C4-2B (cell line): ENCODE measurements at regions not wholly inside any gene's neighbourhood (a gene's known extent, or its start where the extent isn't known, plus 50 kb on each side); places are given as distances from the start of the nearest gene placed in this dataset.

Experiments
- ZFX ChIP-seq: fragments of 450-650 bp; IDR thresholded peaks from 2 replicates; pipeline ENCODE4 v1.6.1; 2017
- TF ChIP-seq, protein P1 (sequence below): fragments of 450-650 bp; conservative IDR thresholded peaks from 2 replicates; pipeline ENCODE4 v1.5.1; 2017; ENCODE audit warnings: mild to moderate bottlenecking

DNA sequence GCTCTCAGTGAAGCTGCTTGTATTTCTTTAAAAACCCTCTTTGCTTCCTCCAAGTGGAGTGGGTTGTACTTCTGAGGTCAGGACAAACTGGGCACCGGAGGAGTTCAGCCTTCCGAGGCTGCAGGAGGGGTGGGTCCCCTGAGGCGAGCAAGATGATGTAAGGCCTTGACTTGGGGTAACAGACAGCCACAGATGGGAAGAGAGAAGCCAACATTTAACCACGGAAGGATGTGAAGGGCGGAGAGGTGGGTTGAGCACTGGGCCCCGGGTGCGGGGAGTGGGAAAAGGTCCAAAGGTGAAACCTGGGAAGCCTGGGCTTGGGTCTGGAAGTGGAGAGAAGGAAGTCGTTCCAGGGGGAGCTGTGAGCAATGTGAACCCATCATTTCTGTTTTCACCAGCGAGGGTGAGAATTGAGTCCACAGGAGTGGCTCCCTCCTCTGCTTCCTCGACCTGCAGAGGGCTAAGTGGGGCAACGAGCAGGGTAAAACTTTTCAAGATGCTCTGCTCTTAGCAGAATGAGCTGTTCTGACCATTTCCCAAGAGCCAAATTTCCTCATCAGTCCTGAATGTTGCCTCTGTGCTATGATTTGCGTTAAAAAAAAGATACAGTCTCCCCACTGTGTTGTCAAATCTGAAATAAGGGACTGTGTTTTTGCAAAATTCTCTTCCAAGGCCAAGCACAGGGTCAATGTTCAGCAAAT lies 137.7 kb upstream of the CRHR1 start:
- TF ChIP-seq, protein P1, sequence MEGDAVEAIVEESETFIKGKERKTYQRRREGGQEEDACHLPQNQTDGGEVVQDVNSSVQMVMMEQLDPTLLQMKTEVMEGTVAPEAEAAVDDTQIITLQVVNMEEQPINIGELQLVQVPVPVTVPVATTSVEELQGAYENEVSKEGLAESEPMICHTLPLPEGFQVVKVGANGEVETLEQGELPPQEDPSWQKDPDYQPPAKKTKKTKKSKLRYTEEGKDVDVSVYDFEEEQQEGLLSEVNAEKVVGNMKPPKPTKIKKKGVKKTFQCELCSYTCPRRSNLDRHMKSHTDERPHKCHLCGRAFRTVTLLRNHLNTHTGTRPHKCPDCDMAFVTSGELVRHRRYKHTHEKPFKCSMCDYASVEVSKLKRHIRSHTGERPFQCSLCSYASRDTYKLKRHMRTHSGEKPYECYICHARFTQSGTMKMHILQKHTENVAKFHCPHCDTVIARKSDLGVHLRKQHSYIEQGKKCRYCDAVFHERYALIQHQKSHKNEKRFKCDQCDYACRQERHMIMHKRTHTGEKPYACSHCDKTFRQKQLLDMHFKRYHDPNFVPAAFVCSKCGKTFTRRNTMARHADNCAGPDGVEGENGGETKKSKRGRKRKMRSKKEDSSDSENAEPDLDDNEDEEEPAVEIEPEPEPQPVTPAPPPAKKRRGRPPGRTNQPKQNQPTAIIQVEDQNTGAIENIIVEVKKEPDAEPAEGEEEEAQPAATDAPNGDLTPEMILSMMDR: no peak
- TF ChIP-seq ZFX: no peak
